ENCODE measurements at regions not wholly inside any gene's neighbourhood (a gene's known extent, or its start where the extent isn't known, plus 50 kb on each side); places are given as distances from the start of the nearest gene placed in this dataset.
"Not testable (repeated sequence)": the region's sequence is repeated elsewhere in the genome, so short reads cannot be mapped to it uniquely, and the experiment has no call there.

DNA sequence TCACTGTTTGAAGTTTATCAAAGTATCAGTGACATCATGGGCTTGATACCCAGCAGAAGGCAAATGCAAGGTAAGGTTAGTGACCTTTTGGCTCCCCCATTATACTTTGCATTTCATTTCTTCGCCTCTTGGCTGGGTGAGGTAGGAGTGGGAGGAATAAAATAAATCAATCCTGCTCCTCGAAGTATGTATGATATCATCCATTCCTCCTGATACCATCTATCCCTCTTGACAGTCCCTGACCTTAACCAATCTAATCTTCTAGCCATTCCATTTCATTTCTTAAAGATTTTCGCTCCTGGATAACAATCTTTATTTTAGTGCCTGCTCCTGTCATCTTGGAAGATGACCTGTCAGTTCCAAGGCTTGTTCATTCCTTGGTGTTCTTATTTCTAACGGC lies 1083.3 kb downstream of the NXPH1 start:
- Mint-ChIP-seq H3K27me3 (ENCODE audit: low read depth) (no peaks in the 10 kb centered on the region), H3K36me3 (ENCODE audit: low read depth) (no peaks in the 10 kb centered on the region), H3K9me3 (no peaks in the 10 kb centered on the region), H3K4me3 (no peak overlapping the region), H3K27ac (no peak overlapping the region), H3K4me1 (no peaks in the 10 kb centered on the region)
- TF ChIP-seq, protein P1, sequence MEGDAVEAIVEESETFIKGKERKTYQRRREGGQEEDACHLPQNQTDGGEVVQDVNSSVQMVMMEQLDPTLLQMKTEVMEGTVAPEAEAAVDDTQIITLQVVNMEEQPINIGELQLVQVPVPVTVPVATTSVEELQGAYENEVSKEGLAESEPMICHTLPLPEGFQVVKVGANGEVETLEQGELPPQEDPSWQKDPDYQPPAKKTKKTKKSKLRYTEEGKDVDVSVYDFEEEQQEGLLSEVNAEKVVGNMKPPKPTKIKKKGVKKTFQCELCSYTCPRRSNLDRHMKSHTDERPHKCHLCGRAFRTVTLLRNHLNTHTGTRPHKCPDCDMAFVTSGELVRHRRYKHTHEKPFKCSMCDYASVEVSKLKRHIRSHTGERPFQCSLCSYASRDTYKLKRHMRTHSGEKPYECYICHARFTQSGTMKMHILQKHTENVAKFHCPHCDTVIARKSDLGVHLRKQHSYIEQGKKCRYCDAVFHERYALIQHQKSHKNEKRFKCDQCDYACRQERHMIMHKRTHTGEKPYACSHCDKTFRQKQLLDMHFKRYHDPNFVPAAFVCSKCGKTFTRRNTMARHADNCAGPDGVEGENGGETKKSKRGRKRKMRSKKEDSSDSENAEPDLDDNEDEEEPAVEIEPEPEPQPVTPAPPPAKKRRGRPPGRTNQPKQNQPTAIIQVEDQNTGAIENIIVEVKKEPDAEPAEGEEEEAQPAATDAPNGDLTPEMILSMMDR (IDR thresholded peaks at IDR 0.05; ENCODE audit: unreplicated experiment in 3 of 3): no peak

GRCh38 chr7:9523579-9523978 lies 1090.2 kb downstream of the NXPH1 start:
- Mint-ChIP-seq H3K4me3 (no peak overlapping the region), H3K27ac (no peak overlapping the region), H3K36me3 (ENCODE audit: low read depth) (no peaks in the 10 kb centered on the region), H3K4me1 (no peaks in the 10 kb centered on the region), H3K9me3 (no peaks in the 10 kb centered on the region), H3K27me3 (ENCODE audit: low read depth) (no peaks in the 10 kb centered on the region)
- TF ChIP-seq, protein P1 (IDR thresholded peaks at IDR 0.05; ENCODE audit: unreplicated experiment in 3 of 3): no peak

- H3K36me3 Mint-ChIP-seq (ENCODE audit: low read depth); H3K9me3 Mint-ChIP-seq; H3K4me3 Mint-ChIP-seq; H3K27ac Mint-ChIP-seq; H3K27me3 Mint-ChIP-seq (ENCODE audit: low read depth); H3K4me1 Mint-ChIP-seq: not testable (repeated sequence)
These were observed 1119.0 kb downstream of the NXPH1 start for GRCh38 chr7:9552431-9552830.

- H3K27me3 Mint-ChIP-seq (ENCODE audit: low read depth): no peaks in the 10 kb centered on the region
These were observed 1124.4 kb downstream of the NXPH1 start for GRCh38 chr7:9557853-9558252.

GRCh38 chr7:9575716-9576115 lies 1142.3 kb downstream of the NXPH1 start:
- Mint-ChIP-seq H3K4me3 (no peak overlapping the region), H3K27me3 (ENCODE audit: low read depth) (no peaks in the 10 kb centered on the region), H3K27ac (no peak overlapping the region), H3K36me3 (ENCODE audit: low read depth) (no peaks in the 10 kb centered on the region), H3K9me3 (no peaks in the 10 kb centered on the region), H3K4me1 (no peaks in the 10 kb centered on the region)
- TF ChIP-seq, protein P1 (IDR thresholded peaks at IDR 0.05; ENCODE audit: unreplicated experiment in 3 of 3): no peak

More at GRCh38 chr7:9557853-9558252, 1124.4 kb downstream of the NXPH1 start:
- H3K9me3 Mint-ChIP-seq: no peaks in the 10 kb centered on the region
- H3K27ac Mint-ChIP-seq: no peak overlapping the region
- TF ChIP-seq, protein P1 (IDR thresholded peaks at IDR 0.05; ENCODE audit: unreplicated experiment in 3 of 3): no peak
- no peaks in the 10 kb centered on the region for H3K4me1 Mint-ChIP-seq
- H3K4me3 Mint-ChIP-seq: no peak overlapping the region
- H3K36me3 Mint-ChIP-seq (ENCODE audit: low read depth): no peaks in the 10 kb centered on the region

DNA sequence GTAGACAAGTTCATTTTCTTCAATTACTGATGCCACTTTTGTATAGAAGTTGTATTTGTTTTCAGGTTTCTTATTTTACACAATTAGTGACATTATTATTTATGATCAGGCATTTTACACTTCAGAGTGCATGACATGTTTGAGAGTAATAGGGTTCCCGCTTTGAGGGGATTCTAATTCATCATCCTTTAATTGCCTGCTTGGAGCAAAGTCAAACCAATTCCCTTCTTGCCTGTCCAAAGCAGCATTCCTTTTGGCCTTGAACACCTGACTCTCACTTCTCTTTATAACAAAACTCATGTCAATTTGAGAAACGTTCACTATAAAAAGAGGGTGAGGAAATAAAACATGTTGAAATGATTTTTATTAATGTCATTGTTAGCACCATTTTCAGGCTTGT lies 1149.4 kb downstream of the NXPH1 start:
- H3K27me3 Mint-ChIP-seq (ENCODE audit: low read depth): no peaks in the 10 kb centered on the region
- TF ChIP-seq, protein P1 (IDR thresholded peaks at IDR 0.05; ENCODE audit: unreplicated experiment in 3 of 3): no peak

More for the DNA sequence above, 1149.4 kb downstream of the NXPH1 start:
- Mint-ChIP-seq H3K36me3 (ENCODE audit: low read depth) (no peaks in the 10 kb centered on the region), H3K4me3 (no peak overlapping the region), H3K9me3 (no peaks in the 10 kb centered on the region), H3K27ac (no peak overlapping the region), H3K4me1 (no peaks in the 10 kb centered on the region)
